HepG2 (cell line): ENCODE measurements at regions not wholly inside any gene's neighbourhood (a gene's known extent, or its start where the extent isn't known, plus 50 kb on each side); places are given as distances from the start of the nearest gene placed in this dataset.
A peak's percentile ranks its signal among the peaks of the same experiment; 100 is the strongest.

Source experiments
- ATAC-seq: fragments of 200-7000 bp; cut with Tn5 transposase; 3 replicates; pipeline ENCODE4 v1.9.1; 2020; ENCODE audit warnings: mild to moderate bottlenecking, moderate library complexity
- BruUV-seq: library from RNA; stranded (reverse); fragments of 400-500 nt; replicated peaks from 2 replicates; lab custom pipeline; 2021; lab: Mats Ljungman, UMichigan
- CTCF ChIA-PET: fragments of 300-600 bp; formaldehyde crosslinking; extraction: SDS; loops from one replicate; lab custom pipeline; 2021; ENCODE audit warnings: low total read pairs, inconsistent platforms, low intra/inter-chr PET ratio; lab: Yijun Ruan, JAX
- POLR2A ChIA-PET: fragments of 350-600 bp; sonication (Branson Sonifier 250); formaldehyde crosslinking; loops from one replicate; lab custom pipeline; 2020; ENCODE audit warnings: antibody characterized with exemption, inconsistent platforms; lab: Yijun Ruan, JAX
- DNase-seq: peaks from one replicate; pipeline ENCODE4 v3.0.0-alpha.2; 2015; ENCODE audit warnings: low spot score
- FAIRE-seq: peaks from 3 replicates; lab custom pipeline; 2011; peaks lifted over from hg19 to GRCh38; lab: Jason Lieb, UNC
- H2AFZ ChIP-seq: one replicate; pipeline ENCODE4 v1.6.1; 2011; ENCODE audit warnings: low read length, inconsistent platforms
- H3K27ac ChIP-seq: fragments of 300-600 bp; 3 replicates; pipeline ENCODE4 v1.8.0; 2011; ENCODE audit warnings: mixed run types, mild to moderate bottlenecking, mixed read lengths, low read length, inconsistent platforms; ENCODE audit not compliant: insufficient read depth; ENCODE audit errors: extremely low read length
- H3K27me3 ChIP-seq, 2 experiments: fragments of 200-600 bp in 1 of 2; 2 replicates in 1 of 2; 3 replicates in 1 of 2; pipeline versions ENCODE4 v1.6.0 to v1.8.0; 2011; ENCODE audit warnings: low read length in 2 of 2, mild to moderate bottlenecking in 2 of 2, moderate library complexity in 2 of 2, inconsistent platforms in 1 of 2; ENCODE audit not compliant: insufficient read depth in 2 of 2, control insufficient read depth in 1 of 2
- H3K36me3 ChIP-seq, 2 experiments: fragments of 200-600 bp in 1 of 2; replicated peaks in 1 of 2; 2 replicates in 1 of 2; 3 replicates in 1 of 2; pipeline versions ENCODE4 v1.5.1 to v1.8.0; 2011; ENCODE audit warnings: low read length in 2 of 2, inconsistent platforms in 1 of 2; ENCODE audit not compliant: insufficient read depth in 2 of 2, control insufficient read depth in 1 of 2
- H3K4me1 ChIP-seq: 2 replicates; pipeline ENCODE4 v1.5.1; 2012; ENCODE audit warnings: low read length, inconsistent platforms; ENCODE audit not compliant: insufficient read depth
- H3K4me2 ChIP-seq: 2 replicates; pipeline ENCODE4 v1.6.0; 2011; ENCODE audit warnings: low read depth, low read length, inconsistent platforms
- H3K4me3 ChIP-seq, 3 experiments: fragments of 200-600 bp in 1 of 3; sonication (generic), shearing (Covaris generic) in 1 of 3; replicated peaks in 1 of 3; 2 replicates each; pipeline ENCODE4 v1.5.1; 2011 to 2016; ENCODE audit warnings: low read length in 3 of 3, inconsistent platforms in 2 of 3, low read depth in 2 of 3, mild to moderate bottlenecking in 2 of 3, control low read depth in 1 of 3, mixed read lengths in 1 of 3; ENCODE audit not compliant: insufficient read depth in 1 of 3
- H3K79me2 ChIP-seq: one replicate; pipeline ENCODE4 v1.6.1; 2011; ENCODE audit warnings: low read length, inconsistent platforms; ENCODE audit not compliant: insufficient read depth
- H3K9ac ChIP-seq: 2 replicates; pipeline ENCODE4 v1.6.0; 2011; ENCODE audit warnings: mild to moderate bottlenecking, low read depth, low read length, inconsistent platforms; ENCODE audit not compliant: insufficient read depth
- H3K9me3 ChIP-seq: 2 replicates; pipeline ENCODE4 v1.5.1; 2012; ENCODE audit warnings: mild to moderate bottlenecking, low read length
- H4K20me1 ChIP-seq: 2 replicates; pipeline ENCODE4 v1.6.0; 2011; ENCODE audit warnings: inconsistent platforms, mild to moderate bottlenecking, low read length, moderate library complexity; ENCODE audit not compliant: insufficient read depth
- ARNTL ChIP-seq: sonication (generic); formaldehyde crosslinking; IDR thresholded peaks from 2 replicates; pipeline ENCODE4 v1.4.0; 2020; ENCODE audit warnings: mild to moderate bottlenecking, missing genetic modification reagents
- CAMTA2 ChIP-seq: sonication (generic); formaldehyde crosslinking; IDR thresholded peaks from 2 replicates; pipeline ENCODE4 v1.4.0; 2020; ENCODE audit warnings: mild to moderate bottlenecking, missing genetic modification reagents, borderline replicate concordance
- CEBPB ChIP-seq: IDR thresholded peaks from 2 replicates; pipeline ENCODE4 v1.6.1; 2011; ENCODE audit warnings: low read depth, low read length, improper control_type of control experiment, borderline replicate concordance
- DZIP1 ChIP-seq: sonication (generic); formaldehyde crosslinking; IDR thresholded peaks from 2 replicates; pipeline ENCODE4 v1.5.0; 2020; ENCODE audit warnings: mild to moderate bottlenecking, missing genetic modification reagents
- GLMP ChIP-seq: sonication (generic); formaldehyde crosslinking; IDR thresholded peaks from 2 replicates; pipeline ENCODE4 v1.9.0; 2021; ENCODE audit warnings: missing genetic modification reagents, mild to moderate bottlenecking, borderline replicate concordance
- KLF11 ChIP-seq: IDR thresholded peaks from 2 replicates; pipeline ENCODE4 v1.6.1; 2016; ENCODE audit warnings: missing compliant biosample characterization
- MEIS1 ChIP-seq: sonication (generic); formaldehyde crosslinking; IDR thresholded peaks from 2 replicates; pipeline ENCODE4 v1.9.0; 2021; ENCODE audit warnings: mild to moderate bottlenecking, missing genetic modification reagents, moderate library complexity, borderline replicate concordance
- TCF7L2 ChIP-seq: IDR thresholded peaks from 2 replicates; pipeline ENCODE4 v1.6.1; 2011; ENCODE audit warnings: mild to moderate bottlenecking, low read depth, low read length, moderate library complexity
- WIZ ChIP-seq: sonication (generic); formaldehyde crosslinking; IDR thresholded peaks from 2 replicates; pipeline ENCODE4 v1.5.1; 2020; ENCODE audit warnings: mild to moderate bottlenecking, missing genetic modification reagents
- ZNF841 ChIP-seq: sonication (generic); formaldehyde crosslinking; IDR thresholded peaks from 2 replicates; pipeline ENCODE4 v1.8.1; 2023; ENCODE audit warnings: missing genetic modification reagents, borderline replicate concordance
- WGBS: methylation state at CpG from one replicate; pipeline ENCODE4 v1.1.6; 2017; ENCODE audit warnings: low lambda C conversion rate; 5-methylcytosine and 5-hydroxymethylcytosine counted together
- in situ Hi-C: cut with HindIII; loops from 2 replicates; pipeline ENCODE4 v1.10.0; 2017; ENCODE audit warnings: low pct_unique_long_range_greater_than_20kb; ENCODE audit not compliant: extremely low pct_ligation_motif_present
- intact Hi-C: fragments of 100-400 bp; cut with micrococcal nuclease; formaldehyde crosslinking; loops from one replicate; pipeline ENCODE4 v1.10.0; 2022; ENCODE audit not compliant: unreplicated experiment

GRCh38 chr7:8973601-8974000, 540.2 kb downstream of the NXPH1 start:
- H3K4me3 ChIP-seq = no peak overlapping the region
- CTCF ChIA-PET = no interaction called here
- H3K27me3 ChIP-seq = no peaks in the 10 kb centered on the region
- intact Hi-C loops = no loop called here
- DNase-seq (no peak), FAIRE-seq (no peak), ATAC-seq (no peak)
- under 1% methylated on average over 3 of the region's 3 CpGs for WGBS
- POLR2A ChIA-PET = no interaction called here
- no peaks in the 10 kb centered on the region for H3K4me1 ChIP-seq
- H2AFZ ChIP-seq = no peak overlapping the region
- TF ChIP-seq MEIS1 (CRISPR knock-in tag) (no peak), CEBPB (peak; percentile 67; the same call in 1 of the 2 replicates)
- no peaks in the 10 kb centered on the region for H4K20me1 ChIP-seq
- H3K9me3 ChIP-seq = peaks cover 50% of the 10 kb centered on the region
- no TSS peak for BruUV-seq
- no peaks in the 10 kb centered on the region for H3K79me2 ChIP-seq
- no peaks in the 10 kb centered on the region for H3K36me3 ChIP-seq
- no peak overlapping the region for H3K4me2 ChIP-seq
- H3K9ac ChIP-seq = no peak overlapping the region
- no peak overlapping the region for H3K27ac ChIP-seq
- in situ Hi-C loops = no loop called here

- Histone ChIP-seq H3K4me1 (no peaks in the 10 kb centered on the region), H3K9me3 (peaks cover 49% of the 10 kb centered on the region), H3K4me3 (no peak overlapping the region), H3K9ac (no peak overlapping the region), H3K79me2 (no peaks in the 10 kb centered on the region), H3K36me3 (no peaks in the 10 kb centered on the region), H4K20me1 (no peaks in the 10 kb centered on the region), H3K27ac (no peak overlapping the region), H3K27me3 (no peaks in the 10 kb centered on the region), H2AFZ (no peak overlapping the region), H3K4me2 (no peak overlapping the region)
- ChIA-PET CTCF (no interaction called here), POLR2A (no interaction called here)
- FAIRE-seq = no peak
- in situ Hi-C loops (no loop called here), intact Hi-C loops (no loop called here)
- no TSS peak for BruUV-seq
- no peak for ATAC-seq
- DNase-seq = no peak
- TF ChIP-seq ARNTL (CRISPR knock-in tag) (no peak), CAMTA2 (CRISPR knock-in tag) (no peak), ZNF841 (CRISPR knock-in tag) (no peak), WIZ (CRISPR knock-in tag) (no peak), GLMP (CRISPR knock-in tag) (no peak), DZIP1 (CRISPR knock-in tag) (no peak), TCF7L2 (no peak), KLF11 (no peak)
Measured at GRCh38 chr7:8975681-8976080, 542.3 kb downstream of the NXPH1 start.
